ENCODE measurements at regions not wholly inside any gene's neighbourhood (a gene's known extent, or its start where the extent isn't known, plus 50 kb on each side); places are given as distances from the start of the nearest gene placed in this dataset.

GRCh38 chr10:130547368-130547767 is 411.2 kb downstream of the GLRX3 start:
- WGBS, 2 donors (ENCODE audit: low coverage in 1 of 2): 0 to 79% methylated on average over 1 to 4 of the region's 4 CpGs
- H3K4me3 ChIP-seq: no peak overlapping the region
- intact Hi-C loops (cut with DNase I; ENCODE audit: low total_unique reads): no loop called here

GRCh38 chr10:130550952-130551674 is 414.9 kb downstream of the GLRX3 start:
- Histone ChIP-seq H3K4me1 (no peaks in the 10 kb centered on the region), H3K4me3 (no peak overlapping the region), H3K36me3 (no peaks in the 10 kb centered on the region), H3K27me3 (no peaks in the 10 kb centered on the region), H3K27ac (no peak overlapping the region), H3K9me3 (no peaks in the 10 kb centered on the region)
- in situ Hi-C loops (cut with MboI; ENCODE audit: low pct_ligation_motif_present in 1 of 4, low pct_unique_long_range_greater_than_20kb in 1 of 4, low sequenced_read_pairs in 3 of 4): no loop called here
- WGBS, 2 donors (ENCODE audit: low coverage in 1 of 2): 72 to 86% methylated on average over 15 to 21 of the region's 21 CpGs
- TF ChIP-seq CTCF (IDR thresholded peaks at IDR 0.05) (no peak), EP300 (IDR thresholded peaks at IDR 0.05; ENCODE audit: low read depth) (no peak), POLR2A (IDR thresholded peaks at IDR 0.05) (no peak), POLR2AphosphoS5 (IDR thresholded peaks at IDR 0.05) (no peak)
- intact Hi-C loops (cut with DNase I; ENCODE audit: low total_unique reads): no loop called here
- DNase-seq: no peak

More at GRCh38 chr10:130547368-130547767, 411.2 kb downstream of the GLRX3 start:
- Histone ChIP-seq H3K36me3 (no peaks in the 10 kb centered on the region), H3K27ac (no peak overlapping the region), H3K9me3 (no peaks in the 10 kb centered on the region), H3K4me1 (no peaks in the 10 kb centered on the region), H3K27me3 (no peaks in the 10 kb centered on the region)
- in situ Hi-C loops (cut with MboI; ENCODE audit: low pct_ligation_motif_present in 1 of 4, low pct_unique_long_range_greater_than_20kb in 1 of 4, low sequenced_read_pairs in 3 of 4): no loop called here
- TF ChIP-seq CTCF (IDR thresholded peaks at IDR 0.05) (no peak), EP300 (IDR thresholded peaks at IDR 0.05; ENCODE audit: low read depth) (no peak), POLR2AphosphoS5 (IDR thresholded peaks at IDR 0.05) (no peak), POLR2A (IDR thresholded peaks at IDR 0.05) (no peak)
- DNase-seq: no peak

GRCh38 chr10:130551676-130552075 is 415.5 kb downstream of the GLRX3 start:
- no peak overlapping the region for H3K27ac ChIP-seq
- TF ChIP-seq POLR2AphosphoS5 (IDR thresholded peaks at IDR 0.05): no peak
- TF ChIP-seq EP300 (IDR thresholded peaks at IDR 0.05; ENCODE audit: low read depth): no peak
- no peak for TF ChIP-seq POLR2A (IDR thresholded peaks at IDR 0.05)
- no peaks in the 10 kb centered on the region for H3K4me1 ChIP-seq
- no peaks in the 10 kb centered on the region for H3K36me3 ChIP-seq
- no peak for DNase-seq
- no peaks in the 10 kb centered on the region for H3K27me3 ChIP-seq
- 85 to 90% methylated on average over 4 to 7 of the region's 7 CpGs for WGBS, 2 donors (ENCODE audit: low coverage in 1 of 2)
- in situ Hi-C loops (cut with MboI; ENCODE audit: low pct_ligation_motif_present in 1 of 4, low pct_unique_long_range_greater_than_20kb in 1 of 4, low sequenced_read_pairs in 3 of 4) (no loop called here), intact Hi-C loops (cut with DNase I; ENCODE audit: low total_unique reads) (no loop called here)
- no peak overlapping the region for H3K4me3 ChIP-seq
- no peaks in the 10 kb centered on the region for H3K9me3 ChIP-seq

GRCh38 chr10:130553826-130554225 is 417.6 kb downstream of the GLRX3 start:
- TF ChIP-seq CTCF (IDR thresholded peaks at IDR 0.05) (no peak), POLR2A (IDR thresholded peaks at IDR 0.05) (no peak), POLR2AphosphoS5 (IDR thresholded peaks at IDR 0.05) (no peak), EP300 (IDR thresholded peaks at IDR 0.05; ENCODE audit: low read depth) (no peak)
- H3K9me3 ChIP-seq: no peaks in the 10 kb centered on the region
- no peak overlapping the region for H3K27ac ChIP-seq
- no peaks in the 10 kb centered on the region for H3K27me3 ChIP-seq
- in situ Hi-C loops (cut with MboI; ENCODE audit: low pct_ligation_motif_present in 1 of 4, low pct_unique_long_range_greater_than_20kb in 1 of 4, low sequenced_read_pairs in 3 of 4) (no loop called here), intact Hi-C loops (cut with DNase I; ENCODE audit: low total_unique reads) (no loop called here)
- H3K36me3 ChIP-seq: no peaks in the 10 kb centered on the region
- DNase-seq: no peak
- H3K4me1 ChIP-seq: no peaks in the 10 kb centered on the region
- WGBS, 2 donors (ENCODE audit: low coverage in 1 of 2): 55% methylated on average over 7 of the region's 7 CpGs; no CpG with 5 or more reads in 1 of the 2 donors
- H3K4me3 ChIP-seq: no peak overlapping the region
